Hepatic stellate cell (primary cell): ENCODE measurements at regions not wholly inside any gene's neighbourhood (a gene's known extent, or its start where the extent isn't known, plus 50 kb on each side); places are given as distances from the start of the nearest gene placed in this dataset.

Experiments used
- DNase-seq: peaks from one replicate; pipeline ENCODE4 v3.0.0; 2011; ENCODE audit warnings: low spot score

DNA sequence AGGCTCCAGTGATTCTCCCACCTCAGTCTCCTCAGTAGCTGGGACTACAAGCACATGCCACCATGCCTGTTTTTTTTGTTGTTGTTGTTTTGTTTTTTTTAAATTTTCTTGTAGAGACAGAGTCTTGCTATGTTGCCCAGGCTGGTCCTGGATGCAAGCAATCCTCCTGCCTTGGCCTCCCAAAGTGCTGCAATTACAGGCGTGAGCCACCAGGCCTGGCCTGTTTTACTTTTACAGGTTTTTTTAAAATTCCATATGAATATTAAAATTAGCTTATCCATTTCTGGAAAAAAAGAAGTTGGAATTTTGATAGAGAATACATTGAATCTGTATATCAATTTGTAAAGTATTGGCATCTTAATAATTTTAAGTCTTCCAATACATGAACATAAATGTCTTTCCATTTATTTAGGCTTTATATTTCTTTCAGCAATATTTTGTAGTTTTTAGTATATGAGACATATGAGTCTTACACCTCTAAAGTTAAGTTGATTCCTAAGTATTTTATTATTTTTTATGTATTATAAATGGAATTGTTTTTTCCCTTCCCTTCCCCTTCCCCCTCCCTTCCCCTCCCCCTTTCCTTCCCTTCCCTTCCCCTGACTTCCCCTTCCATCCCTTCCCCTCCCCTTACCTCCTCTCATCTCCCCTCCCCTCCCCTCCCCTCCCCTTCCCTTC lies 323.5 kb upstream of the SALL1 start:
- DNase-seq: no peak

DNA sequence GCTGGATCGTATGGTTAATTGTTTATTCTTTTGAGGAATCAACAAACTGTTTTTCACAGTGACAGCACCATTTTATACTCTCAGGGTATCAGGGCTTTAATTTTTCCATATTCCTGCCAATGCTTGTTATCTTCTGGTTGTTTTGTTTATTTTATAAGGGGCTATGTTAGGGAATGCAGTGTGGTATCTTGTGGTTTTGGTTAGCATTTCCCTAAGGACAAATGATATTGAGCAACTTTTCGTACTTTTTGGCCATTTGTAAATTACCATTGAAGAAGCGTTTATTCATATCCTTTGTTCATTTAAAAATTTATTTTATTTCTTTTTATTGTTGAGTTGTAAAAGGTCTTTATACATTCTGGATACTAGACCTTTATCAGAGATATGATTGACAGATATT lies 322.0 kb upstream of the SALL1 start:
- no peak for DNase-seq

DNA sequence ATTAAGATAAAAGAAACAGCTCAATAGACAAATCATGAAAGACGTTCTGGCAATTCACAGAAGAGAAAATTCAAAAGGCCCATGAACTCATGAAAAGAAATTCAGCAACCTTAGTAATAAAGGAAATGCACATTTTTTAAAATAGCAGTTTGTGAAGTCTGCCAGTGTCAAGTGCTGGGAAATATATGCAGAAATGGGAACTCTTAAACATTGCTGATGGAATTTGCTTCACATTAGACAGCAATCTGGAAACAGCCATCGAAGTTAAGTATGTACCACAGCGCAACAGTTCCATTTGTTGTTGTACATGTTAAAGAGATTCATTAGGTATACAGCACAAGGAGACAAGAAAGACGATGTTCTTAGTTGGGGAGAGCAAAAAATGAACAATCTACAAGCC lies 319.4 kb upstream of the SALL1 start:
- no peak for DNase-seq

DNA sequence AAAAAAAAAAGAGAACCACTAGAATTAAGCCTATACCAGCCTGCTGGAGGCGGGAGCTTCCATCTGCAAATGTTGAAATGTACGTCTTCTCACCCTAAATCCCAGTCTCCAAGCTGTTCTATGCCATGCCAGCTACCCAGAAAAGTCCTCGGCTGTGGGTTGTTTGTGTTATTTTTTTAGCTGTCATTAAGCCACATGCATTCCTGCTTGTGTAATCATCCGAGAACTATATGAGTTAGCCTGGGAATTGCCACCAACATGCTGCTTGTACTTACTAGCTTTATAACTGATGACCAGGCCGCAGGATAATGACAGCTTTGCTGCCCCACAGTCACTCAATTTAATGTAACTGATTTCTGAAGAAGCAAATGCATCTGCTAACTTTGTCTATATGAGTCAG lies 313.9 kb upstream of the SALL1 start:
- peak; percentile 13 for DNase-seq

DNA sequence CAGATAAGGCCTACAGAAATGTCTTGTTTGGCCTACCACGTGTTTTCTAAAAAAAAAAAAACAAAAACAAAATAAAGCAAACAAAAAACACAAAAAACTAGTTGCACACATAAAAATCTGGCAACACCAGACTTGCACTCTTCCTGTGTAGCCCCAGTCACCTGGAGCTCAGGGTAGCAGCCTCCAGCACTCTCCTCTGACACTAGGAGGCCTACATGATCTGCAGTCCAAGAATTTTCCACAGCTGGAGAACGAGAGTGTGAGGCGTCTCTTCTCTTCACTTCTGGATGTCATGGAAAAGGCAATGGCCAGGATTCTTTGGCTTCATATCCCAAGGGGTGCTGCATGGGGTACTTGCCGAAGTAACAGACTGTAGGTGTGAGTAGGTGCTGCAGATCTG lies 310.2 kb upstream of the SALL1 start:
- DNase-seq: no peak

DNA sequence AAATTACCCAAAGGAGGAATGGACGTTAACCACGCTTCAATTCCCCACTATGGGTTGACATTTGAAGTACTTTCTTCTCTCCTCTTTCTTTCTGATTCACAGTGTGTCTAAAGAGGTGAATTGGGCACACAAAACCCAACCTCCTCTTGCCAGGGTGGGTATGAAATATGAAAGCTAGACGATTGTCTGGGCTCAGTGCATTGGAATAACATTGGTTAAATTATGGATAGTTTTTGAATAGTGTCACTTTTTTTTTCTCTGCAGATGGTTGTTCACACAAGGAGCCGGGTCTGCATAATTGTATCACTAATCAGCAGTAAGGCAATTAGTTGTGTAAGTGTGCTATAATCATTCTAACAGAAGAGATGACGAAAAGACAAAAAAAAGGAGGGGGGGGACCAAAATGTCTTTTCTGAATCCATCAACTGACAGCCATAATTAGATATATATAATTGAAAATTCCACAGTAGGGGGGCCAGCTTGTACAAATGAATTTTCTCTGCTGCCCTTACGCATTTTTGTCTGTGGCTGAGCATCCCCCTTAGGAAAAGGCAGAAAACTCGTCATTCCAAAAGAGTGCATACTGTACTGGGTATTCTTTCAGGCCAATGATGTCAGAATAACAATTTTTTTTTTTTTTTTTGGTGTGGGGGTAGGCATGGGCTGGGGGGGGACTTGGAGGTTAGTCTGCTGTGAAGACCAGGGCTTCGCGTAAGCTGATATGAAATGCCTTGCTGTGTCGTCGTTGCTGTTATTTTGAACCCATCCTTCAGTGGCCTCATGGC lies 307.5 kb upstream of the SALL1 start:
- no peak for DNase-seq

DNA sequence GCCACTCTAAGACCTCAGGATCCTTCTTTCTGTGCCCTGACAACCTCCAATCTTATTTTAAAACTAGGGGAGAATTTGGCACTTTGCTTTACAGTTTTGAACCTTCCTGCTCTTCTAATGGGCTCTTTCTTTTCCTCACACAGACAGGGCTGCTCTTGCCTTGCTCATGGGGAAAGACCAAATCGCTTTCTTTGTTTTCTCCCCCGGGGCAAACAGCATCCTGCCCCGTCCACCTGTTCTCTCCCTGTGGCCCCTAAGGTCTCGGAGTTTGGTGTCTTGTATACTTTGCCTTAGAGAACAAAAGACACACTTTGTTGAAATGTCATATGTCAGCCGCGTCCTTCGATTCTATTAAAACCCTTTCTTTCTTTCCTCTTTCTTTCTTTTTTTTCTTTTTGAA lies 306.7 kb upstream of the SALL1 start:
- no peak for DNase-seq

DNA sequence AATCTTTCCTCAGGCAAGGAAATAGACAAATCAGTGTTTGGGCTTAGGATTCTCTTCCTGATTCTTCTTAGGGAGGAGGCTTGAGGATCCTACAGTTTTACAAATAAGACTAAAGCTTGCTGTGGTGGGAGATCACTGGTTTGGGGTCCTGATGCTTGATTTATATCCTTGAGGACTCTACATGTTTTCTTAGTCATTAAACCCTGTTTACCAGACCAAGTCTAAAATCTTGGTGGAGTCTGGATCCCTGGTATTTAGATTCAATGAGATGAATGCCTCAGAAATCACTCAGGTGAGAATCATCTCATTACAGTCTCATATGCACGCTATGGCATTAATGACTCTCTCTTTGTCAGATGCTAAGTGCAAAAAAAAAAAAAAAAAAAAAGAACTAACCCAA lies 304.3 kb upstream of the SALL1 start:
- no peak for DNase-seq

DNA sequence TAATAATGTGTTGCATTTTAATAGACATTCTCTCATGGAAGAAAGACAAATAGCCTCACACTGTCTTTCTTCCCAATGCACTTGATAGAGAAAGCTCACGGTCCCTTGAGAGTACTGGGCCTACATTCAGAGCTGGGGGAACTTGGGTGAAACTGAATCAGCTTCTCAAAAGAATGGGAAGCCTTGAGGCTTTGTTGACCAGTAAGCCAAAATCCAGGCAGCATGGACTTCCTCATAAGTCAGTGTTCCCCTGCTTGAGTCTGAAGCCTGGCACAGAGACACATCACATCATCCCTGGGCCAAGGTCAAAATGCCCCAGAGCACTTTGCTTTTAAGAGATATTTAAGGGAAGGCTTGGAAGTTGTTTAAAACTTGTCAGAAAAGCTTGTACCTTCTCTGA lies 302.2 kb upstream of the SALL1 start:
- DNase-seq: no peak

DNA sequence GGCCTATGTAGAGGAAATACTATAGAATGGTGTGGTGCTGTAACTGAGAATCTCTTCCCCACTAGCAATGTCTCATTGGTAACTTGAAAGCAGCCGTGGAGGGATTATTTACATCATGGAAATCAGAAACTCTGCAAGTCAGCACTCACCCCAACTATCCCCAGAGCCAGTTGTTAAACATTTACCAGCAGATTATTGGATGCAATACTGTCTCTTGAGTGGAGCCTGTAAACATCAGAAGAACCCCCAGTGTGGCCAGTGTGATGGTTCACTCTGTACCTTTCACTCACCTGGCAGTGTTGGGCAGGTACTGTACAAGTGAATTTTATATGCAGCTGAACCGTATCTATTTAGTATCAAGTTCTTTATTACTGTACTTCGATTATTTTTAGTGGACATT lies 299.8 kb upstream of the SALL1 start:
- DNase-seq: no peak

DNA sequence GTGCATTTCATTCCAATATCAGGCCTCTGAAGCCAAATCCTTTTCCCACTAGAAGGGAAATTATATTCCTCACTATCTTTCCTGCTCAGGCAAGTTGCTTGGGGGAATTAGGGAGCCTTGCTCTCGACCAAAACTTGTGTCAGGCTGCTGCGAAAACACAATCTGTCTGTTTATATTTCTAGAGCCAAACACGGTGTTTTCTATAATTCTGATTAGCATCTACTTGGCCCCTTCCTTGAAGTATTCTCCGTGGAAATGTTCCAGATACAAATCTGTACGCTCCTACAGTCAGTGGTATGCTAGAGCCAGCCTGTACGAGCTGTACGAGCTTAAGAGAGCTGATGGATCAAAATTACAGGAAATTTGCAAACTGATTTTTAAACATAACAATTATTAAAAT lies 299.3 kb upstream of the SALL1 start:
- no peak for DNase-seq

DNA sequence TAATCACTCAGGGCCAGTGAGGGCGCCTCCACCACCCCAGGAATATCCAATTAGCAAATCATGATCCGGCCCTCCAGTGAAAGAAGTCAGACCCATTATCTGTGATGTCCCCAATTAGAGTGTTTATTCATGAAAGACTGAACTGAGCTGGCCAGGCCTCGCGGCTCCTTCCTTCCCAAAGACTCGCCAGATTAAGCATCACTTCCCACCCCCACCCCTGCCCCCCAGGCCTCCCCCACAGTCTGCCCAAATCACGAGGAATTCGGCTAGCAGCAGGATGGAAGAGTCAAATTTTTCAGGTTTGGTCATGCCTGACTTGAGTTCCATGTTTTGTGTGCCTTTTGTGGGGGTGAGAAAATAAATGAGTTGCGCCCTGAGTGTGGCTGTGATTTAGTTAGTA lies 298.4 kb upstream of the SALL1 start:
- DNase-seq: no peak

DNA sequence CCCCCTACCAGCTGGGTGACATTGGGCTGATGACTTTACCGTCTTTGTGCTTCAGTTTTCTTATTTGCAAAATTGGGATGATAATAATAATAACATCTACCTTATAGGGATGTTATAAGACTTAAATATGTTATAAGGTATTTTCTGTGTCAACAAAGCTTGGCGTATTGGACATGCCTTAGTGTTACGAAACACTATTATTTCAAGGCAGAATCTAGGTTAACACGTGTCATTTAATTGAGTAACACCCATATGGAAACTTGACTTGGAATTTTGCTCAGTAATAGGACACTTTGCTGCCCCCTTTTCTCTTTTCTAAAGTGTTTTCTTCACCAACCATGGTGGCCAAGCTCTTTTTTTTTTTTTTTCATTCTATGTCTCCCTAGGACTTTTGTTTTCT lies 294.2 kb upstream of the SALL1 start:
- no peak for DNase-seq

DNA sequence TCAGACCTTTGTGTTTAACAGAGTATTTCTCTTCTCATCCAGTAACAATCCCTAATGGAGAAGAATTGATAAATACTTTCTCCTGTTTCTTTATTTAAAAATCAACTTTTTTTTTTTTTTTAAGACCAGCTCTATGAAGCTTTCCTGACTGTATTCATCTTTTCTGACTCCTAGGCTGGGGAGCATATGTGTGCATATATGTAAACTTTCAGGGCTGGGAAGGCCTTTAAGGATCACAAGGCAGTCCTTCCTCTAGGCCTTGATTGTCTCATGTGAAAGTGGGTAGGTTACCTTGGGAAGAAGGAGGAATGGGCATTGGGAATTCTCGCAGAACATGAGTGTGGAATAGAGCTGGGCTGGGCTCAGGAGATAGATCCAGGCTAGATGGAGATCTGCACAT lies 292.9 kb upstream of the SALL1 start:
- no peak for DNase-seq

DNA sequence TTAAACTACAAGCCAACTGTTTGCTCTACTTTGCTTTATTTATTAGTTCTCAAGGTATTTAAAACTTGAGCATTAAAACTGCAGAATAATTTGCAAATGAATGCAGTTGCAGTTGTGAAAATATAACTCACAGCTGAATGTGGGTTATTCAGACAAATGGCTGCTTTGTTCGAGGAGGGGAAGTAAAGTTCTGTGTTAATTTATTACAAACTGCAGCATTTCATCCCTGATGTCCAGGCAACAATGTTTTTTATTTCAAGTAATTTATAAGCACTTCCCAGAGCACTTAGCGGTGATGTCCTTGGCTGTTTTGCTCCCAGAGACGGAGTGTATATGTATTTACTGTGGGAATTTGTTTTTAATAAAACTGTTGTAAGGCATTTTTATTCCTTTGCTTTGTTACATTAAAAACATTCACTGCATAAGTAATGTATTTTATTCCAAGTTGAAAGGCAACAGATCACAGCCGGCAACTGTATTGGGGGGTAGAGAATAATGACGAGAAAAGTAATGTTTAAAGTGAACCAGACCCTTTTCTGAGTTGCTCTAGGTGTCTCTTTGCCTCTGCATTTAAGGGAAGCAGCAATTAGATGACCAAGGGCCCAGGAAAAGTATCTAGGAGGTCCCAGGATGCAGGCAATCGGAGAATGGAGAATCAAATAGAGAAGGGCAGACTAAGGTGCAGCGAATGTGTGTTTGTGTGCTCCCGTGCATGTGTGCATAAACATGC lies 291.2 kb upstream of the SALL1 start:
- no peak for DNase-seq

DNA sequence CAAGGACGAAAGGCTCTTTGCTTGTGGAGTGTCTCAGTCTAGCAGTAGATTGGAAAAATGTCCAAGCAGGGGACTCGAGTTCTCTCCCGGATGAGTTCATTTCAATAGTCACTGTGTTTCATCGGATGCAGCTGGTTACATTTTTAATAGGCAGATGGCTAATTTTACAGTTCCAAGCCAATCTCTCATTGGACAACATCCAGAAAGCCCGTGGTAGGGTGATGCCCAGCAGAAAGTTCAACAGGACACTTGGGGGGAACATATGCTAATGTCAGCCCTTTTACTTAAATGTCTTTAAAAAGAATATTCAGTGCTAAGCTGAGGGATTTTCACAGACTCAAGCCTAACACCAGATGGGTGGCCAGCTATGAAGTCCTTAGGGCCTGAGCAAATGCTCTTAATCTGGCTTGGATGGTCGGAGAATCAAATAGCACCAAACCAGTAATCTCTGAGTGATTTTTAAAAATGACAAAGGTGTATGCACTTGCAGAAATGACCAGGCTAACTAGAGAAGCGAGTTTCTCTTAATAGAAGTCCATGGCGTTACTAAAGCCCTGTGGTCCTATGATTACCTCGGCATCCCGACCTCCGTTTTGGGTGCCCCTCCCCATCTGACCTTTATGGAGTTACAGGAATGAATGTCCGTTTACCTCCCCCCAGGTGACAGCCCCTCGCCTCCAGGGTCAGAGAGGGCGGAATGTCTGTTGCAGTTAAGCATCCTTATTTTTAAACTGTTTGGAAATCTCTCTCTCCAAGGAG lies 289.2 kb upstream of the SALL1 start:
- no peak for DNase-seq

DNA sequence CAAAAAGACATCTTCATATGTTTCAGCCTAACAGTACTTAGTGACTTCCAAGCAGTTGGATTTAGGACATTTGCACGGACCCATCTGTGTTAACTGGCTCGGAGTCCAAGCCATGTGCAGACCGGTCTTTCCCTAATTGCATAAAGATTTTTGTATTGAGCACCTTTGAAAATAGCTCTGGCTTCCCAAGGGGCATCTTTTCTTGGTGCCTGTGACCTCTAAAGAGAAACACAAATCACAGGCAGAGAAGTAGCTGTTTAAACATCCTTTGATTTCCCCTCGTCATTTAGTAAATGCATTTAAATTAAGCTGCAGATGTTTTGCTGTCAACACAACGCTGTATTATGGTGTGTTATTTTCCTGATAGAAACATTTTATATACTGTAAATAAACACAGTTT lies 288.2 kb upstream of the SALL1 start:
- no peak for DNase-seq

DNA sequence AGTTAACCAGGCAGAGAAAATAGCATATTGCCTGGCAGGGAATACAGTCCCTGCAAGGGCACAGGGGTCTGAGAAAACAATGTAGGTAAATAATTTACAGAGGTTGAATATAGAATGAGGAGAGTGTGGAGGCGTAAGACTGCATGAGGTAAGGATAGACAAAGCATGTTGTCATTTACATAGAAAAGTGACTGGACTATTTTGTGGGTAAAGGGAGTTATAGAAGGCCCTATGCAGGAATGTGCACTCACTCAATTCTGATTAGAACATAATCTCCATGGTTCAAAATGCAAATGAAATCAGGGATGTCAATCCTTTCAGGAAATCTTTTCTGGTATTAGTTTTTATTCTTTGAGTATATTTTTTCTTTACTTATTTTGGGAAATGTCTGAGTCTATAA lies 285.7 kb upstream of the SALL1 start:
- no peak for DNase-seq

DNA sequence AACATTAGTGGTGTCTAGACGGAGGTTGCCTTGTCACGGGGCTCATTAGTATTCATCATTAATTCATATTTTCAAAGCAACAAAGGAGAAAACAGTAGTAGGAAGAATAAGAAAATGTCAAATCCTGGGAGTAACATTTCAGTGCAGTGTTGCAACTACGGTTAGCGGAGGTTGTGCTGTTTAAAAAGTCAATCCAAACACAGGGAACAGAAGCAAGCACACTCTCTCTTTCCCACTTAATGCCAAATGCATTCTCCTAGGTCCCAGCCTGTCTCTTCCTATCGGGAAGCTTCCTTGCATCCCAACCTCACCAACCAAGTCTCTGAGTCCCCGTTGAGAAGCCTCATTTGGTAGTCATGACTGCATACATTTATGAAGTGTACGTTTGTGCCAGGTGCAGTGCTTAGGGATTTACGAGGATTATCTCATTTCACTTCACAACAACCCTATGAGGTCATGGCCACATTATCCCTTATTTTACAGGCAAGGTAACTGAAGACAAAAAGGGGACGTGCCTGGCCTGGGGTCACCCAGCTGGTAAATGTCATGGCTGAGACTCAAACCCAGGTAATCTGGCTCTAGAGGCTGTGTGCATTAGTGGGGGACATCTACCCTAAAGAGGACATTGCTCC lies 283.6 kb upstream of the SALL1 start:
- no peak for DNase-seq

DNA sequence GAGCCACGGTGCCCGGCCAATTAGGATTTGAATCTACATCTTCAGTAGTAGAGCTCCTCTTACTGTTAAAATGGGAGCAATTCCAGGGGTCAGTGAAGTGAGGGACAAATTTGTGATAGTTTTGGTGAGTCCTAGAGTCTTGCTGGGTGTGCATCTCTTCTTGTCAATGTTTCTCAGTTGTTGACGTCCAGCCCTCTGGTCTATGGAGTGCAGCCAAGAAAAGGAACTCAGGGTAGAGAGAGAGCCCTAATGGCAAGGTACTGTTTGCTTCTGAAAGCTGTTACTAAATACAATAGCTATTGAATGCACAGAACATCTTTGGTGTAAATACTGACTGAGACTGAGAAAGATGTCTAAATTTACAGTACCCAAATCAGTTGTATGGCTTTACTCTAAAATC lies 282.5 kb upstream of the SALL1 start:
- DNase-seq: no peak

DNA sequence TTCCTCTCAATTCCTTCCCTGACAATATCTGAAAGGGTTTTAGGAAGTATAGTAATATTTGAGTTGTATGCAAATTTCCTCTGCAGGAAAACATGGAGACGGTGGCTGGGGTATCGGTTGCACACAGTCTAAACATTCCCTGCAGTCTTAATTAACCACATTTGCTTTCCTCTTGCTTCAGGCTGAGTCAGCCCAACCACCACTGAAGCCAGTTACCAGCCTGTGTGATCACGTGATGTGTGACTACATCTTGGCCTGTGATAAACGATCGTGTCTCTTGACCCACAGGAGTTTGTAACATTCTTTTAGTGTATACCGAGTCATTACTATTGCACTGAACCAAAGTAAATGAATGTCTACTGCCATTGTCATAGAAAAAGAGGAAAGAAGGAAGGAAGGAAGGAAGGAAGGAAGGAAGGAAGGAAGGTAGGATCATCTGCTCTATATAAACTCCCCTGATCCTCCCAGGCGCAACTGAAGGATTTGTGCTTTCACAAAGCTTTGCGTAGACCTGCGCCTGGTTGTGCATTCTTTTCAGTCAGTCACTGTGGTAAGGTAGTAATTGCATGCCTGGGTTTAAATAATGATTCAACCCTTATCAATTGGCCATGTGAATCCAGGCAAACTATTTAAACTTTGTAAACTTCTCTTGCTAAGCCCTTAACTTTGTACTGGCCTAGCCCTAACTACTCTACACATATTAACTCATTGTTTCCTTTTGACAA lies 280.6 kb upstream of the SALL1 start:
- DNase-seq: peak; percentile 65
